HepG2 (cell line): ENCODE measurements at regions not wholly inside any gene's neighbourhood (a gene's known extent, or its start where the extent isn't known, plus 50 kb on each side); places are given as distances from the start of the nearest gene placed in this dataset.

Source experiments
- ATAC-seq: fragments of 200-7000 bp; cut with Tn5 transposase; 3 replicates; pipeline ENCODE4 v1.9.1; 2020; ENCODE audit warnings: mild to moderate bottlenecking, moderate library complexity
- BruUV-seq: library from RNA; stranded (reverse); fragments of 400-500 nt; replicated peaks from 2 replicates; lab custom pipeline; 2021; lab: Mats Ljungman, UMichigan
- CTCF ChIA-PET: fragments of 300-600 bp; formaldehyde crosslinking; extraction: SDS; loops from one replicate; lab custom pipeline; 2021; ENCODE audit warnings: low total read pairs, inconsistent platforms, low intra/inter-chr PET ratio; lab: Yijun Ruan, JAX
- POLR2A ChIA-PET: fragments of 350-600 bp; sonication (Branson Sonifier 250); formaldehyde crosslinking; loops from one replicate; lab custom pipeline; 2020; ENCODE audit warnings: antibody characterized with exemption, inconsistent platforms; lab: Yijun Ruan, JAX
- DNase-seq: peaks from one replicate; pipeline ENCODE4 v3.0.0-alpha.2; 2015; ENCODE audit warnings: low spot score
- FAIRE-seq: peaks from 3 replicates; lab custom pipeline; 2011; peaks lifted over from hg19 to GRCh38; lab: Jason Lieb, UNC
- H2AFZ ChIP-seq: one replicate; pipeline ENCODE4 v1.6.1; 2011; ENCODE audit warnings: low read length, inconsistent platforms
- H3K27ac ChIP-seq: fragments of 300-600 bp; 3 replicates; pipeline ENCODE4 v1.8.0; 2011; ENCODE audit warnings: mixed run types, mild to moderate bottlenecking, mixed read lengths, low read length, inconsistent platforms; ENCODE audit not compliant: insufficient read depth; ENCODE audit errors: extremely low read length
- H3K27me3 ChIP-seq, 2 experiments: fragments of 200-600 bp in 1 of 2; 2 replicates in 1 of 2; 3 replicates in 1 of 2; pipeline versions ENCODE4 v1.6.0 to v1.8.0; 2011; ENCODE audit warnings: low read length in 2 of 2, mild to moderate bottlenecking in 2 of 2, moderate library complexity in 2 of 2, inconsistent platforms in 1 of 2; ENCODE audit not compliant: insufficient read depth in 2 of 2, control insufficient read depth in 1 of 2
- H3K36me3 ChIP-seq, 2 experiments: fragments of 200-600 bp in 1 of 2; replicated peaks in 1 of 2; 2 replicates in 1 of 2; 3 replicates in 1 of 2; pipeline versions ENCODE4 v1.5.1 to v1.8.0; 2011; ENCODE audit warnings: low read length in 2 of 2, inconsistent platforms in 1 of 2; ENCODE audit not compliant: insufficient read depth in 2 of 2, control insufficient read depth in 1 of 2
- H3K4me1 ChIP-seq: 2 replicates; pipeline ENCODE4 v1.5.1; 2012; ENCODE audit warnings: low read length, inconsistent platforms; ENCODE audit not compliant: insufficient read depth
- H3K4me2 ChIP-seq: 2 replicates; pipeline ENCODE4 v1.6.0; 2011; ENCODE audit warnings: low read depth, low read length, inconsistent platforms
- H3K4me3 ChIP-seq, 3 experiments: fragments of 200-600 bp in 1 of 3; sonication (generic), shearing (Covaris generic) in 1 of 3; replicated peaks in 1 of 3; 2 replicates each; pipeline ENCODE4 v1.5.1; 2011 to 2016; ENCODE audit warnings: low read length in 3 of 3, inconsistent platforms in 2 of 3, low read depth in 2 of 3, mild to moderate bottlenecking in 2 of 3, control low read depth in 1 of 3, mixed read lengths in 1 of 3; ENCODE audit not compliant: insufficient read depth in 1 of 3
- H3K79me2 ChIP-seq: one replicate; pipeline ENCODE4 v1.6.1; 2011; ENCODE audit warnings: low read length, inconsistent platforms; ENCODE audit not compliant: insufficient read depth
- H3K9ac ChIP-seq: 2 replicates; pipeline ENCODE4 v1.6.0; 2011; ENCODE audit warnings: mild to moderate bottlenecking, low read depth, low read length, inconsistent platforms; ENCODE audit not compliant: insufficient read depth
- H3K9me3 ChIP-seq: 2 replicates; pipeline ENCODE4 v1.5.1; 2012; ENCODE audit warnings: mild to moderate bottlenecking, low read length
- H4K20me1 ChIP-seq: 2 replicates; pipeline ENCODE4 v1.6.0; 2011; ENCODE audit warnings: inconsistent platforms, mild to moderate bottlenecking, low read length, moderate library complexity; ENCODE audit not compliant: insufficient read depth
- ATF7 ChIP-seq, 2 experiments: fragments of 450-650 bp in 1 of 2; sonication (generic) in 1 of 2; formaldehyde crosslinking in 1 of 2; IDR thresholded peaks; 2 replicates each; pipeline versions ENCODE4 v1.4.0 to v1.6.1; 2016 to 2020; ENCODE audit warnings: antibody characterized with exemption in 1 of 2, mild to moderate bottlenecking in 1 of 2, missing genetic modification reagents in 1 of 2
- HNRNPL ChIP-seq: fragments of 200-400 bp; formaldehyde crosslinking; IDR thresholded peaks from 2 replicates; pipeline ENCODE4 v1.6.1; 2017; ENCODE audit warnings: mild to moderate bottlenecking, low read depth, low read length
- HOXA7 ChIP-seq: sonication (generic); formaldehyde crosslinking; IDR thresholded peaks from 2 replicates; pipeline ENCODE4 v1.8.1; 2022; ENCODE audit warnings: mild to moderate bottlenecking, missing genetic modification reagents, moderate library complexity
- ZFP41 ChIP-seq: sonication (generic); formaldehyde crosslinking; IDR thresholded peaks from 2 replicates; pipeline ENCODE4 v1.4.0; 2020; ENCODE audit warnings: mild to moderate bottlenecking, missing genetic modification reagents, borderline replicate concordance
- ZNF780A ChIP-seq: sonication (generic); formaldehyde crosslinking; IDR thresholded peaks from 2 replicates; pipeline ENCODE4 v1.8.0; 2022; ENCODE audit warnings: mild to moderate bottlenecking, missing genetic modification reagents, moderate library complexity
- WGBS: methylation state at CpG from one replicate; pipeline ENCODE4 v1.1.6; 2017; ENCODE audit warnings: low lambda C conversion rate; 5-methylcytosine and 5-hydroxymethylcytosine counted together
- in situ Hi-C: cut with HindIII; loops from 2 replicates; pipeline ENCODE4 v1.10.0; 2017; ENCODE audit warnings: low pct_unique_long_range_greater_than_20kb; ENCODE audit not compliant: extremely low pct_ligation_motif_present
- intact Hi-C: fragments of 100-400 bp; cut with micrococcal nuclease; formaldehyde crosslinking; loops from one replicate; pipeline ENCODE4 v1.10.0; 2022; ENCODE audit not compliant: unreplicated experiment
- TF ChIP-seq, protein P1 (sequence below): sonication (generic); formaldehyde crosslinking; IDR thresholded peaks from 2 replicates; pipeline ENCODE4 v1.5.1; 2020; ENCODE audit warnings: missing genetic modification reagents, mild to moderate bottlenecking, borderline replicate concordance

DNA sequence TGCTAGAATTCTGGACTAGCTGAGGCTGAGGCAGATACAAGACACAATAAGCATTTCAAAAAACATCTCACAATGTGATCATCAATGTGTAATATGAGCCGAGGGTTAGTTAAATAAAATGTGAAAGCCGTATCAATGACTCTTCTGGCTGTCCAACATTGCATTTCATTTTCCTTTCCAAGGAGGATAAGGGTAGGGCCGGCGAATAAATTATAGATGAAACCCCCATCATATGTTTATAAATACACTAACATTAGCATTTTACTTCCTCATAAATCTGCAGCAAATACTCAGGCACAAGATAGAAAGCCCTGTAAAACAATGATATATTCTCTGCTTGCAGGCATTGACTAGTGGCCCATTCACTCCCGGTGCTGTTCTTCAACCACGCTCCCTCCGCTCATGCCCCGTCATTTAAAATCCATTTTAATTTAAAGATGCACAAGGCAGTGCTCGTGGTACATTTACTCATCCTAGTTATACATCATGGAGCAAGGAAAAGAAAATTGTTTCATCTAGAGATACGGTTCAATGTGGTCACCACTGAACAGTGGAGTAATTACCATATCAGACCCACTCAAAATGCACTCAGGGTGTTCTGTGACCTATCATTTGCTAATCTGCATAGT lies 59.9 kb upstream of the RCN1 start:
- no peak for DNase-seq
- no peak for FAIRE-seq
- ChIA-PET POLR2A (no interaction called here), CTCF (no interaction called here)
- Histone ChIP-seq H2AFZ (no peak overlapping the region), H3K4me3 (no peak overlapping the region), H3K27ac (no peak overlapping the region), H3K27me3 (peaks cover 0 to 25% of the 10 kb centered on the region in 2 experiments; a peak in 3 of 5 replicates), H3K36me3 (no peaks in the 10 kb centered on the region), H4K20me1 (no peaks in the 10 kb centered on the region), H3K4me1 (no peaks in the 10 kb centered on the region), H3K9me3 (no peaks in the 10 kb centered on the region), H3K9ac (no peak overlapping the region), H3K4me2 (no peak overlapping the region), H3K79me2 (no peaks in the 10 kb centered on the region)
- WGBS = 33% methylated on average over 10 of the region's 10 CpGs
- ATAC-seq = no peak
- BruUV-seq = no TSS peak
- in situ Hi-C loops = no loop called here
- TF ChIP-seq HNRNPL (no peak), HOXA7 (CRISPR knock-in tag) (no peak)
- intact Hi-C loops = no loop called here

DNA sequence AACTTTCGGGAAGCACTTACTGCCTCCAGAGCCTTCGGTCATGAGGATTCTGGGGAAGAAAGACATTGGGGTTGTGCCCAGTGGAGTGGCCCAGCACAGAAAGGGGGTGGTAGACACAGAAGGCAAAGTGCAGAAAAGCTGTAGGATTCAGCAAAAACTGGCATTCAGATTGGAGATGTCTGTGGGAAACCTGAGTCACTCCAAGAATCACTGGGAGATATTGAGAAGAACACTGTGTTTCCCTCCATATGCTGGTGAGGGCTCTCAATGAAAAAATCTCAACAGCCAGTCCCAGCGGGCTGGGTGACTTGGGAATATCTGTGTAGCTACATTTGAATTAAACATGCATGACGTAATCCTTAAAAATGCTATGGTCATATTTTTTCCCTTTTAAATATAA lies 61.2 kb upstream of the RCN1 start:
- Histone ChIP-seq H3K4me3 (no peak overlapping the region), H3K4me1 (no peaks in the 10 kb centered on the region), H3K27ac (no peak overlapping the region), H3K36me3 (no peaks in the 10 kb centered on the region), H2AFZ (no peak overlapping the region), H3K27me3 (peaks cover 0 to 25% of the 10 kb centered on the region in 2 experiments; a peak in 3 of 5 replicates), H3K4me2 (no peak overlapping the region), H3K79me2 (no peaks in the 10 kb centered on the region), H4K20me1 (no peaks in the 10 kb centered on the region), H3K9me3 (no peaks in the 10 kb centered on the region), H3K9ac (no peak overlapping the region)
- ATAC-seq = no peak
- intact Hi-C loops = no loop called here
- 11% methylated on average over 4 of the region's 4 CpGs for WGBS
- in situ Hi-C loops = no loop called here
- no TSS peak for BruUV-seq
- DNase-seq = no peak
- TF ChIP-seq ZNF780A (CRISPR knock-in tag) (no peak), ZFP41 (no peak), ATF7 (IDR thresholded peaks at IDR 0.05) (peak; percentile 93), ATF7 (CRISPR knock-in tag; IDR thresholded peaks at IDR 0.05) (no peak)
- TF ChIP-seq, protein P1, sequence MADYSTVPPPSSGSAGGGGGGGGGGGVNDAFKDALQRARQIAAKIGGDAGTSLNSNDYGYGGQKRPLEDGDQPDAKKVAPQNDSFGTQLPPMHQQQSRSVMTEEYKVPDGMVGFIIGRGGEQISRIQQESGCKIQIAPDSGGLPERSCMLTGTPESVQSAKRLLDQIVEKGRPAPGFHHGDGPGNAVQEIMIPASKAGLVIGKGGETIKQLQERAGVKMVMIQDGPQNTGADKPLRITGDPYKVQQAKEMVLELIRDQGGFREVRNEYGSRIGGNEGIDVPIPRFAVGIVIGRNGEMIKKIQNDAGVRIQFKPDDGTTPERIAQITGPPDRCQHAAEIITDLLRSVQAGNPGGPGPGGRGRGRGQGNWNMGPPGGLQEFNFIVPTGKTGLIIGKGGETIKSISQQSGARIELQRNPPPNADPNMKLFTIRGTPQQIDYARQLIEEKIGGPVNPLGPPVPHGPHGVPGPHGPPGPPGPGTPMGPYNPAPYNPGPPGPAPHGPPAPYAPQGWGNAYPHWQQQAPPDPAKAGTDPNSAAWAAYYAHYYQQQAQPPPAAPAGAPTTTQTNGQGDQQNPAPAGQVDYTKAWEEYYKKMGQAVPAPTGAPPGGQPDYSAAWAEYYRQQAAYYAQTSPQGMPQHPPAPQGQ = no peak
- ChIA-PET POLR2A (no interaction called here), CTCF (no interaction called here)
- FAIRE-seq = no peak
